HEK293 (cell line): ENCODE measurements at regions not wholly inside any gene's neighbourhood (a gene's known extent, or its start where the extent isn't known, plus 50 kb on each side); places are given as distances from the start of the nearest gene placed in this dataset.
A peak's percentile ranks its signal among the peaks of the same experiment; 100 is the strongest.

Experiments used
- BCL11B ChIP-seq: fragments of 450-650 bp; formaldehyde crosslinking; IDR thresholded peaks from 2 replicates; pipeline ENCODE4 v1.5.1; 2016; ENCODE audit warnings: low read depth, missing biosample characterization, missing genetic modification characterization
- EGR2 ChIP-seq: fragments of 450-650 bp; formaldehyde crosslinking; IDR thresholded peaks from 2 replicates; pipeline ENCODE4 v1.5.1; 2016; ENCODE audit warnings: low read depth, missing biosample characterization, missing genetic modification characterization
- GLI4 ChIP-seq: fragments of 450-650 bp; formaldehyde crosslinking; IDR thresholded peaks from 2 replicates; pipeline ENCODE4 v1.5.1; 2016; ENCODE audit warnings: missing biosample characterization, missing genetic modification characterization
- MEIS1 ChIP-seq: sonication (generic); formaldehyde crosslinking; IDR thresholded peaks from 2 replicates; pipeline ENCODE4 v1.8.1; 2022; ENCODE audit warnings: missing genetic modification reagents, mild to moderate bottlenecking, borderline replicate concordance
- OSR2 ChIP-seq: fragments of 450-650 bp; formaldehyde crosslinking; IDR thresholded peaks from 2 replicates; pipeline ENCODE4 v1.5.1; 2016; ENCODE audit warnings: missing biosample characterization, missing genetic modification characterization
- PRDM2 ChIP-seq: fragments of 450-650 bp; formaldehyde crosslinking; IDR thresholded peaks from 2 replicates; pipeline ENCODE4 v1.5.1; 2016; ENCODE audit warnings: missing biosample characterization, missing genetic modification characterization, borderline replicate concordance
- SP3 ChIP-seq: fragments of 450-650 bp; formaldehyde crosslinking; IDR thresholded peaks from 2 replicates; pipeline ENCODE4 v1.5.1; 2016; ENCODE audit warnings: missing biosample characterization, missing genetic modification characterization
- ZEB2 ChIP-seq: fragments of 450-650 bp; formaldehyde crosslinking; IDR thresholded peaks from 2 replicates; pipeline ENCODE4 v1.5.1; 2016; ENCODE audit warnings: missing biosample characterization, missing genetic modification characterization
- ZFP37 ChIP-seq: fragments of 450-650 bp; formaldehyde crosslinking; IDR thresholded peaks from 2 replicates; pipeline ENCODE4 v1.5.1; 2016; ENCODE audit warnings: missing biosample characterization, missing genetic modification characterization
- ZNF121 ChIP-seq: fragments of 450-650 bp; formaldehyde crosslinking; IDR thresholded peaks from 2 replicates; pipeline ENCODE4 v1.5.1; 2016; ENCODE audit warnings: missing biosample characterization, missing genetic modification characterization
- ZNF138 ChIP-seq: fragments of 450-650 bp; formaldehyde crosslinking; IDR thresholded peaks from 2 replicates; pipeline ENCODE4 v1.5.1; 2016; ENCODE audit warnings: missing biosample characterization, missing genetic modification characterization, borderline replicate concordance
- ZNF146 ChIP-seq: fragments of 450-650 bp; formaldehyde crosslinking; IDR thresholded peaks from 2 replicates; pipeline ENCODE4 v1.5.1; 2016; ENCODE audit warnings: missing biosample characterization, missing genetic modification characterization
- ZNF184 ChIP-seq: fragments of 450-650 bp; IDR thresholded peaks from 2 replicates; pipeline ENCODE4 v1.5.1; 2018; ENCODE audit warnings: missing biosample characterization, mild to moderate bottlenecking, missing genetic modification characterization
- ZNF19 ChIP-seq: fragments of 450-650 bp; formaldehyde crosslinking; IDR thresholded peaks from 2 replicates; pipeline ENCODE4; 2016; ENCODE audit warnings: missing biosample characterization, missing genetic modification characterization, low read depth
- ZNF2 ChIP-seq: fragments of 450-650 bp; formaldehyde crosslinking; IDR thresholded peaks from 2 replicates; pipeline ENCODE4 v1.5.1; 2016; ENCODE audit warnings: missing biosample characterization, missing genetic modification characterization
- ZNF211 ChIP-seq: fragments of 450-650 bp; formaldehyde crosslinking; IDR thresholded peaks from 2 replicates; pipeline ENCODE4 v1.5.1; 2016; ENCODE audit warnings: low read depth, missing biosample characterization, missing genetic modification characterization
- ZNF302 ChIP-seq: fragments of 450-650 bp; formaldehyde crosslinking; IDR thresholded peaks from 2 replicates; pipeline ENCODE4 v1.5.1; 2016; ENCODE audit warnings: missing biosample characterization, missing genetic modification characterization, low read depth
- ZNF341 ChIP-seq: fragments of 450-650 bp; formaldehyde crosslinking; IDR thresholded peaks from 2 replicates; pipeline ENCODE4; 2016; ENCODE audit warnings: low read depth, missing biosample characterization, missing genetic modification characterization
- ZNF362 ChIP-seq: fragments of 450-650 bp; formaldehyde crosslinking; IDR thresholded peaks from 2 replicates; pipeline ENCODE4 v1.5.1; 2016; ENCODE audit warnings: missing biosample characterization, missing genetic modification characterization
- ZNF394 ChIP-seq: fragments of 450-650 bp; formaldehyde crosslinking; IDR thresholded peaks from 2 replicates; pipeline ENCODE4 v1.5.1; 2016; ENCODE audit warnings: missing biosample characterization, missing genetic modification characterization, mild to moderate bottlenecking, moderate library complexity, borderline replicate concordance
- ZNF433 ChIP-seq: fragments of 450-650 bp; formaldehyde crosslinking; IDR thresholded peaks from 2 replicates; pipeline ENCODE4 v1.5.1; 2016; ENCODE audit warnings: missing biosample characterization, missing genetic modification characterization, low read depth
- ZNF473 ChIP-seq: fragments of 450-650 bp; formaldehyde crosslinking; IDR thresholded peaks from 2 replicates; pipeline ENCODE4 v1.5.1; 2017; ENCODE audit warnings: missing biosample characterization, missing genetic modification characterization
- ZNF549 ChIP-seq: fragments of 450-650 bp; IDR thresholded peaks from 2 replicates; pipeline ENCODE4 v1.5.1; 2018; ENCODE audit warnings: missing biosample characterization, missing genetic modification characterization, mild to moderate bottlenecking, inconsistent platforms, moderate library complexity
- ZNF677 ChIP-seq: fragments of 450-650 bp; IDR thresholded peaks from 2 replicates; pipeline ENCODE4 v1.5.0; 2018; ENCODE audit warnings: missing biosample characterization, mild to moderate bottlenecking, missing genetic modification characterization, moderate library complexity
- ZNF704 ChIP-seq: fragments of 450-650 bp; formaldehyde crosslinking; IDR thresholded peaks from 2 replicates; pipeline ENCODE4 v1.5.1; 2016; ENCODE audit warnings: missing biosample characterization, missing genetic modification characterization
- ZNF747 ChIP-seq: fragments of 450-650 bp; formaldehyde crosslinking; IDR thresholded peaks from 2 replicates; pipeline ENCODE4 v1.5.1; 2016; ENCODE audit warnings: missing biosample characterization, missing genetic modification characterization
- ZSCAN30 ChIP-seq: fragments of 450-650 bp; IDR thresholded peaks from 2 replicates; pipeline ENCODE4 v1.5.1; 2018; ENCODE audit warnings: missing biosample characterization, mild to moderate bottlenecking, missing genetic modification characterization, moderate library complexity
- TF ChIP-seq, protein P1 (sequence below): fragments of 450-650 bp; formaldehyde crosslinking; IDR thresholded peaks from 2 replicates; pipeline ENCODE4 v1.5.1; 2016; ENCODE audit warnings: missing biosample characterization, missing genetic modification characterization, low read depth
- TF ChIP-seq, protein P2 (sequence below): fragments of 450-650 bp; formaldehyde crosslinking; IDR thresholded peaks from 2 replicates; pipeline ENCODE4 v1.5.1; 2016; ENCODE audit warnings: missing biosample characterization, missing genetic modification characterization

DNA sequence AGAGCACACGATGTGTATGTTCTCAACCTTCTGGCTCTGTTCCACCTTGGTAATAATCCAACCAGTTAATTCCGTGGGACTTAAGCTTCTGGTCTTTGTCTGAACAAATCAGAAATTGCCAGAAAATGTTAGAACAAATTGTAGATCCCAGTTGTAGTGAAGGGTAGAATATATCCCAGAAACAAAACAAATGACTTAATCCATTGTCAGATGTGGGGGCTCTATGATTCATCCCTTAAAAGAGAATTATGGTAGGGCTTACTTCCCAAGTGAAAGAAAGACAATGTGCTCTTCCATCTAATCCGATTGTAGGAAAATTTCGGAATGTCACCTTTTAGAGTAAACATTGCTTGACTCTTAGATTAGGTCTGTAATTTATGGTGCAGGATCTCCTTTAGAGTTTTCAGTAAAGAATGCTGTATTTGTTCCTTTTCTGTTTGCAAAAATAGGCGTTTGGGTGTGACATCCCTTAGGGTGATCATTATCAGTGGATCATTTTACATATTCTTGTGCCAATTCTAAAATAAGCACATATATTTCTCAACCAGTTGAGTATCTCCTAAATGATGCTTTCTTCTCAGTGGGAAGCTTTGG lies 234.5 kb upstream of the ZNF217 start (continued):
- TF ChIP-seq ZNF473 (tag by site-specific recombination) (no peak), GLI4 (tag by site-specific recombination) (no peak), ZSCAN30 (tag by site-specific recombination) (no peak), ZNF433 (tag by site-specific recombination) (no peak), PRDM2 (tag by site-specific recombination) (no peak), ZNF121 (tag by site-specific recombination) (no peak), ZNF747 (tag by site-specific recombination) (no peak), ZFP37 (no peak), ZNF549 (tag by site-specific recombination) (no peak), ZNF341 (tag by site-specific recombination) (no peak), EGR2 (tag by site-specific recombination) (no peak), ZNF677 (tag by site-specific recombination) (no peak), ZNF19 (tag by site-specific recombination) (no peak), ZNF211 (tag by site-specific recombination) (no peak), ZNF2 (tag by site-specific recombination) (no peak), ZNF146 (0 out of 2 replicates have a peak, but pooled peaks have one; percentile 40), ZEB2 (tag by site-specific recombination) (peak; percentile 99), MEIS1 (CRISPR knock-in tag) (no peak), ZNF138 (tag by site-specific recombination) (no peak), ZNF704 (no peak), ZNF302 (no peak), SP3 (tag by site-specific recombination) (no peak), OSR2 (peak; percentile 94), BCL11B (no peak), ZNF394 (peak; percentile 58), ZNF184 (tag by site-specific recombination) (peak; percentile 47; the same call in 1 of the 2 replicates), ZNF362 (no peak)
- TF ChIP-seq, protein P1, sequence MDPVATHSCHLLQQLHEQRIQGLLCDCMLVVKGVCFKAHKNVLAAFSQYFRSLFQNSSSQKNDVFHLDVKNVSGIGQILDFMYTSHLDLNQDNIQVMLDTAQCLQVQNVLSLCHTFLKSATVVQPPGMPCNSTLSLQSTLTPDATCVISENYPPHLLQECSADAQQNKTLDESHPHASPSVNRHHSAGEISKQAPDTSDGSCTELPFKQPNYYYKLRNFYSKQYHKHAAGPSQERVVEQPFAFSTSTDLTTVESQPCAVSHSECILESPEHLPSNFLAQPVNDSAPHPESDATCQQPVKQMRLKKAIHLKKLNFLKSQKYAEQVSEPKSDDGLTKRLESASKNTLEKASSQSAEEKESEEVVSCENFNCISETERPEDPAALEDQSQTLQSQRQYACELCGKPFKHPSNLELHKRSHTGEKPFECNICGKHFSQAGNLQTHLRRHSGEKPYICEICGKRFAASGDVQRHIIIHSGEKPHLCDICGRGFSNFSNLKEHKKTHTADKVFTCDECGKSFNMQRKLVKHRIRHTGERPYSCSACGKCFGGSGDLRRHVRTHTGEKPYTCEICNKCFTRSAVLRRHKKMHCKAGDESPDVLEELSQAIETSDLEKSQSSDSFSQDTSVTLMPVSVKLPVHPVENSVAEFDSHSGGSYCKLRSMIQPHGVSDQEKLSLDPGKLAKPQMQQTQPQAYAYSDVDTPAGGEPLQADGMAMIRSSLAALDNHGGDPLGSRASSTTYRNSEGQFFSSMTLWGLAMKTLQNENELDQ (tag by site-specific recombination), result no peak
- TF ChIP-seq, protein P2, sequence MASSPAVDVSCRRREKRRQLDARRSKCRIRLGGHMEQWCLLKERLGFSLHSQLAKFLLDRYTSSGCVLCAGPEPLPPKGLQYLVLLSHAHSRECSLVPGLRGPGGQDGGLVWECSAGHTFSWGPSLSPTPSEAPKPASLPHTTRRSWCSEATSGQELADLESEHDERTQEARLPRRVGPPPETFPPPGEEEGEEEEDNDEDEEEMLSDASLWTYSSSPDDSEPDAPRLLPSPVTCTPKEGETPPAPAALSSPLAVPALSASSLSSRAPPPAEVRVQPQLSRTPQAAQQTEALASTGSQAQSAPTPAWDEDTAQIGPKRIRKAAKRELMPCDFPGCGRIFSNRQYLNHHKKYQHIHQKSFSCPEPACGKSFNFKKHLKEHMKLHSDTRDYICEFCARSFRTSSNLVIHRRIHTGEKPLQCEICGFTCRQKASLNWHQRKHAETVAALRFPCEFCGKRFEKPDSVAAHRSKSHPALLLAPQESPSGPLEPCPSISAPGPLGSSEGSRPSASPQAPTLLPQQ (tag by site-specific recombination), result peak; percentile 84
